ENCODE measurements at regions not wholly inside any gene's neighbourhood (a gene's known extent, or its start where the extent isn't known, plus 50 kb on each side); places are given as distances from the start of the nearest gene placed in this dataset.
A peak's percentile ranks its signal among the peaks of the same experiment; 100 is the strongest.

DNA sequence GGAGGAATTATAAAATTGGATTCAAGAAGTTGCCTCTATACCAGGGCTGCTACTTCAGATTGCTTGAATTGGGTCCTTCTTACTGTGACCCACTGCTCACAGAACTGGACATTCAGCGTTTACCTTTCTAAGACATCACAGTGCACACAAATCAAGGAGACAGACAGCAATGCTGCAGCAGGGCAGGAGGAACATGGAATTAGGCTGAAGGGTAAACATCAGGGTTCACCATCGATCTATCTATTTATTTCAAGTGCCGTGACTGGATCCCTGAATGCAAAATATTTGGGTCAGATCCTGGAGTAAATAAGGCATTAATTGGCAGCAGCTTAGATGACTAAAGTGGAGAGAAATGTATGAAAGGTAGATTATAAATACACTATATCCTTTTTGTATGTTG lies 76.9 kb upstream of the HMGA2 start:
- no peaks in the 10 kb centered on the region for H3K4me1 Mint-ChIP-seq (ENCODE audit: insufficient read depth, unreplicated experiment)
- no peaks in the 10 kb centered on the region for H3K27me3 Mint-ChIP-seq (ENCODE audit: insufficient read depth, unreplicated experiment)
- H3K9me3 Mint-ChIP-seq (ENCODE audit: unreplicated experiment), result no peaks in the 10 kb centered on the region
- intact Hi-C loops (cut with micrococcal nuclease), result no loop called here
- H3K36me3 Mint-ChIP-seq (ENCODE audit: insufficient read depth, unreplicated experiment), result peaks cover 7% of the 10 kb centered on the region
- DNase-seq (ENCODE audit: unreplicated experiment), result no peak
- peak overlapping the region; percentile 40 for H3K27ac Mint-ChIP-seq (ENCODE audit: low read depth, unreplicated experiment)
- BruUV-seq (replicated peaks), result no TSS peak
- TF ChIP-seq, protein P1, sequence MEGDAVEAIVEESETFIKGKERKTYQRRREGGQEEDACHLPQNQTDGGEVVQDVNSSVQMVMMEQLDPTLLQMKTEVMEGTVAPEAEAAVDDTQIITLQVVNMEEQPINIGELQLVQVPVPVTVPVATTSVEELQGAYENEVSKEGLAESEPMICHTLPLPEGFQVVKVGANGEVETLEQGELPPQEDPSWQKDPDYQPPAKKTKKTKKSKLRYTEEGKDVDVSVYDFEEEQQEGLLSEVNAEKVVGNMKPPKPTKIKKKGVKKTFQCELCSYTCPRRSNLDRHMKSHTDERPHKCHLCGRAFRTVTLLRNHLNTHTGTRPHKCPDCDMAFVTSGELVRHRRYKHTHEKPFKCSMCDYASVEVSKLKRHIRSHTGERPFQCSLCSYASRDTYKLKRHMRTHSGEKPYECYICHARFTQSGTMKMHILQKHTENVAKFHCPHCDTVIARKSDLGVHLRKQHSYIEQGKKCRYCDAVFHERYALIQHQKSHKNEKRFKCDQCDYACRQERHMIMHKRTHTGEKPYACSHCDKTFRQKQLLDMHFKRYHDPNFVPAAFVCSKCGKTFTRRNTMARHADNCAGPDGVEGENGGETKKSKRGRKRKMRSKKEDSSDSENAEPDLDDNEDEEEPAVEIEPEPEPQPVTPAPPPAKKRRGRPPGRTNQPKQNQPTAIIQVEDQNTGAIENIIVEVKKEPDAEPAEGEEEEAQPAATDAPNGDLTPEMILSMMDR (IDR thresholded peaks at IDR 0.05; ENCODE audit: unreplicated experiment), result no peak
- ChIA-PET CTCF (no interaction called here), POLR2A (no interaction called here)
- H3K4me3 Mint-ChIP-seq (ENCODE audit: unreplicated experiment), result no peak overlapping the region

DNA sequence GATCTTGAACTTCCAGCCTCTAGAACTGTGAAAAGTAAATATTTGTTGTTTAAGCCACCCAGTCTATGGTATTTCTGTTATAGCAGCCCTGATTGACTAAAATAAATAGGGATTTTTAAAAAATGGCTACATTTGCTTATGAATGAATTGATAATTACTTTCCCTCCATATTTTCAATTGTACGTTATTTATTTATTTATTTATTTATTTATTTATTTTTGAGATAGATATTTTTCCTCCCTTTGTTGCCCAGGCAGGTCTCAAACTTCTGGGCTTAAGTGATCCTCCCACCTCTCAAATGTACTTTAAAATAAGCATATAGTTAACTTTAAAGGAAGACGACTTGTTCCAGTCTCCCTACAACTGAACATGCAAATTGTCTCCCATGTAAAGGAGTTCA lies 76.0 kb upstream of the HMGA2 start:
- ChIA-PET CTCF (no interaction called here), POLR2A (no interaction called here)
- BruUV-seq (replicated peaks), result no TSS peak
- H3K36me3 Mint-ChIP-seq (ENCODE audit: insufficient read depth, unreplicated experiment), result peaks cover 7% of the 10 kb centered on the region
- no peaks in the 10 kb centered on the region for H3K9me3 Mint-ChIP-seq (ENCODE audit: unreplicated experiment)
- intact Hi-C loops (cut with micrococcal nuclease), result no loop called here
- no peak overlapping the region for H3K4me3 Mint-ChIP-seq (ENCODE audit: unreplicated experiment)
- no peak for DNase-seq (ENCODE audit: unreplicated experiment)
- H3K27me3 Mint-ChIP-seq (ENCODE audit: insufficient read depth, unreplicated experiment), result no peaks in the 10 kb centered on the region
- TF ChIP-seq, protein P1 (IDR thresholded peaks at IDR 0.05; ENCODE audit: unreplicated experiment), result no peak
- no peaks in the 10 kb centered on the region for H3K4me1 Mint-ChIP-seq (ENCODE audit: insufficient read depth, unreplicated experiment)
- H3K27ac Mint-ChIP-seq (ENCODE audit: low read depth, unreplicated experiment), result no peak overlapping the region

DNA sequence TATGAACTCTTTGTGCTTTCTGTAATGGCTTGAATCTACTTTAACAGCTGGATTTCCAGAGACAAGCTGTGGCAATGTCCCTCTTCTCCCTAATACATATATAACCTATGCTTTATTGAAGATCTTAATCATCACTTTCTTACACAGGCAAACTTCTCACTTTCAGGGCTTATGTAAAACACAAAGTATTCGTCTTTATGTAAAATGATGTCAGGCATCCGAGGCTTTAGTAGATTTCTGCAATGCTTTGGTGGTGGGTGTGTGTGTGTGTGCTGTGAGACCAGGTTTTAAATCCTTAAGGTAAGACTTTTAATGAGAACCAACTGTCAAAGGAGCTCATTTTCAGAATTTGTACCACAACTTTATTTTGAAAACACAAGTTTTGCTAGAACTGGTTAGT lies 70.0 kb upstream of the HMGA2 start:
- no peak for DNase-seq (ENCODE audit: unreplicated experiment)
- no peak overlapping the region for H3K4me3 Mint-ChIP-seq (ENCODE audit: unreplicated experiment)
- no peaks in the 10 kb centered on the region for H3K9me3 Mint-ChIP-seq (ENCODE audit: unreplicated experiment)
- peaks cover 5% of the 10 kb centered on the region for H3K4me1 Mint-ChIP-seq (ENCODE audit: insufficient read depth, unreplicated experiment)
- H3K36me3 Mint-ChIP-seq (ENCODE audit: insufficient read depth, unreplicated experiment), result no peaks in the 10 kb centered on the region
- BruUV-seq (replicated peaks), result no TSS peak
- ChIA-PET CTCF (interaction anchor here (1.0 kb wide), 1 partner anchor 172 kb away, joined by 4 read pairs; no protein-coding TSS in a partner anchor), POLR2A (interaction anchor here (0.8 kb wide), 1 partner anchor 123 kb away, joined by 5 read pairs; no protein-coding TSS in a partner anchor)
- TF ChIP-seq, protein P1 (IDR thresholded peaks at IDR 0.05; ENCODE audit: unreplicated experiment), result no peak
- intact Hi-C loops (cut with micrococcal nuclease), result no loop called here
- H3K27me3 Mint-ChIP-seq (ENCODE audit: insufficient read depth, unreplicated experiment), result no peaks in the 10 kb centered on the region
- no peak overlapping the region for H3K27ac Mint-ChIP-seq (ENCODE audit: low read depth, unreplicated experiment)

DNA sequence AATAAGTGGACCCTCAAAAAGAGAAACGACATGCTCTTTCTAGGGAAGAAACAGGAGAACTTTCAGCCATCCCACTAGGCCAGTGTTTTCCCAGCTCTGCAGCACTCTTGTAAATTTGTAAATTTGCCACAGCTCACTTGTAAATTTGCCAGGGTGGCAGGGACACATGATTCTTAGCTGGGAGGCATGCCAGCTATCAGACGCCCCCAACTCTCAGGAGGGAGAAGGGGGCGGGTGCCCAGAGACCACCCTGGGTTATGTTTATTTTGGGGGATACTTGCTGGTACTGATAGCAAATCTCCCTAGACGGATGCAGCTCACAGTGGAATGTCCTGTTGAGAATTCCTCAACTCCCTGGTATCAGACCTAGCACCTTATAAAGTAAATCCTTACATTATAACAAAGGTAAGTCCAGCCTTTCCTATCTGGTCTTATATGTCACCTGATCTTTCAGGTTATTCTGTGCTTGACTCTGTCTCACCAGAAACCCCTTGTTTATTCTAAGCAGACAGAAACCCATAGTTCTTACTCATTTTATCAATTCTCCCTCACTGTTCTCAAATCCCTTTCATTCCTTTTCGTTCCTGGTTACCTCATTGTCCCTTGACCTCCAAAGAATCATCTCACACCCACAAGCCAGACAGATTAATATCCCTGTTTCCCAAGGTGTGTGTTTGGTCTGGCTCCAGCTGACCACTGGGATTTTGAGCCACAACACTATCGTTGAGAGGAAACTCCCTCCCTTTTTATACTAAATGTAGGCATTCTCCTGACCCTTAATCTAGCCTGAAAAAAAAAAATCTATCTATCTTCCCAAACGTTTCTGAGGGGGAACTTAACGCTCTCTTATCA lies 69.3 kb upstream of the HMGA2 start:
- POLR2A ChIA-PET, result interaction anchor here (0.8 kb wide), 1 partner anchor 122 kb away, joined by 5 read pairs; no protein-coding TSS in a partner anchor
- intact Hi-C loops (cut with micrococcal nuclease), result no loop called here
- no peak overlapping the region for H3K27ac Mint-ChIP-seq (ENCODE audit: low read depth, unreplicated experiment)

More for the DNA sequence above, 69.3 kb upstream of the HMGA2 start:
- Mint-ChIP-seq H3K4me1 (ENCODE audit: insufficient read depth, unreplicated experiment) (peaks cover 5% of the 10 kb centered on the region), H3K9me3 (ENCODE audit: unreplicated experiment) (no peaks in the 10 kb centered on the region), H3K36me3 (ENCODE audit: insufficient read depth, unreplicated experiment) (no peaks in the 10 kb centered on the region), H3K4me3 (ENCODE audit: unreplicated experiment) (no peak overlapping the region), H3K27me3 (ENCODE audit: insufficient read depth, unreplicated experiment) (no peaks in the 10 kb centered on the region)
- TF ChIP-seq, protein P1 (IDR thresholded peaks at IDR 0.05; ENCODE audit: unreplicated experiment), result no peak
- no peak for DNase-seq (ENCODE audit: unreplicated experiment)
- no TSS peak for BruUV-seq (replicated peaks)
- CTCF ChIA-PET, result interaction anchor here (1.0 kb wide), 1 partner anchor 173 kb away, joined by 4 read pairs; no protein-coding TSS in a partner anchor
